Liver (tissue), 8 donors: ENCODE measurements at regions not wholly inside any gene's neighbourhood (a gene's known extent, or its start where the extent isn't known, plus 50 kb on each side); places are given as distances from the start of the nearest gene placed in this dataset.

Experiments used
- DNase-seq: peaks from one replicate; pipeline ENCODE4 v3.0.0-alpha.2; 2017; ENCODE audit warnings: low spot score
- H3K27ac ChIP-seq, 2 donors: one replicate each; pipeline ENCODE4 v1.7.0; 2013; ENCODE audit warnings: inconsistent platforms in 2 of 2, low read length in 2 of 2, control low read depth in 1 of 2, low read depth in 1 of 2, mild to moderate bottlenecking in 1 of 2
- H3K27me3 ChIP-seq, 4 donors: one replicate each; pipeline versions ENCODE4 v1.6.1 to v1.7.0; 2013; ENCODE audit warnings: low read length in 3 of 4, inconsistent platforms in 1 of 4, mild to moderate bottlenecking in 1 of 4, moderate library complexity in 1 of 4; ENCODE audit not compliant: control insufficient read depth in 4 of 4, insufficient read depth in 4 of 4
- H3K36me3 ChIP-seq, 4 donors: one replicate each; pipeline versions ENCODE4 v1.6.1 to v1.7.0; 2013; ENCODE audit warnings: low read length in 3 of 4, mild to moderate bottlenecking in 3 of 4, low read depth in 1 of 4, moderate library complexity in 1 of 4; ENCODE audit not compliant: control insufficient read depth in 4 of 4, insufficient read depth in 3 of 4
- H3K4me1 ChIP-seq, 4 donors: one replicate each; pipeline versions ENCODE4 v1.6.1 to v1.7.0; 2013; ENCODE audit warnings: low read length in 3 of 4, mild to moderate bottlenecking in 3 of 4, moderate library complexity in 1 of 4; ENCODE audit not compliant: control insufficient read depth in 4 of 4, insufficient read depth in 4 of 4
- H3K4me3 ChIP-seq, 3 donors: one replicate each; pipeline versions ENCODE4 v1.6.1 to v1.7.0; 2013; ENCODE audit warnings: low read length in 3 of 3, control low read depth in 1 of 3, low read depth in 1 of 3, mild to moderate bottlenecking in 1 of 3
- H3K9ac ChIP-seq, 2 donors: one replicate each; pipeline ENCODE4 v1.7.0; 2013; ENCODE audit warnings: low read length in 2 of 2, mild to moderate bottlenecking in 2 of 2, moderate library complexity in 2 of 2, control low read depth in 1 of 2, low read depth in 1 of 2
- H3K9me3 ChIP-seq, 4 donors: one replicate each; pipeline versions ENCODE4 v1.6.1 to v1.7.0; 2013; ENCODE audit warnings: low read length in 3 of 4; ENCODE audit not compliant: control insufficient read depth in 4 of 4
- ATF3 ChIP-seq: IDR thresholded peaks from 2 replicates; pipeline ENCODE4 v1.6.1; 2016; ENCODE audit warnings: antibody characterized with exemption
- CTCF ChIP-seq: fragments of 150-350 bp; IDR thresholded peaks from 2 replicates; pipeline ENCODE4 v1.5.1; 2017; ENCODE audit warnings: improper control_type of control experiment, low read depth, low read length; ENCODE audit not compliant: missing input control
- EGR1 ChIP-seq, 2 donors: IDR thresholded peaks; 2 replicates each; pipeline ENCODE4 v1.6.1; 2016 to 2018; ENCODE audit warnings: antibody characterized with exemption in 2 of 2, low read depth in 2 of 2
- FOXA1 ChIP-seq: IDR thresholded peaks from 2 replicates; pipeline ENCODE4 v1.6.1; 2016; ENCODE audit warnings: antibody characterized with exemption
- FOXA2 ChIP-seq: IDR thresholded peaks from 2 replicates; pipeline ENCODE4 v1.6.1; 2016; ENCODE audit warnings: antibody characterized with exemption
- GABPA ChIP-seq, 2 donors: IDR thresholded peaks in 1 of 2; conservative IDR thresholded peaks in 1 of 2; 2 replicates each; pipeline ENCODE4 v1.6.1; 2016; ENCODE audit warnings: antibody characterized with exemption in 2 of 2, mild to moderate bottlenecking in 1 of 2, moderate library complexity in 1 of 2
- HNF4A ChIP-seq, 2 donors: conservative IDR thresholded peaks; 2 replicates each; pipeline ENCODE4 v1.6.1; 2016; ENCODE audit warnings: antibody characterized with exemption in 2 of 2, mild to moderate bottlenecking in 2 of 2
- HNF4G ChIP-seq: IDR thresholded peaks from 2 replicates; pipeline ENCODE4 v1.6.1; 2016; ENCODE audit warnings: antibody characterized with exemption
- JUND ChIP-seq, 2 donors: IDR thresholded peaks; 2 replicates each; pipeline ENCODE4 v1.6.1; 2016; ENCODE audit warnings: antibody characterized with exemption in 2 of 2
- MAX ChIP-seq: IDR thresholded peaks from 2 replicates; pipeline ENCODE4 v1.6.1; 2016; ENCODE audit warnings: antibody characterized with exemption
- NR2F2 ChIP-seq: IDR thresholded peaks from 2 replicates; pipeline ENCODE4 v1.6.1; 2016; ENCODE audit warnings: antibody characterized with exemption
- RAD21 ChIP-seq, 2 donors: IDR thresholded peaks; 2 replicates each; pipeline ENCODE4 v1.6.1; 2016; ENCODE audit warnings: antibody characterized with exemption in 2 of 2, mild to moderate bottlenecking in 2 of 2
- REST ChIP-seq: IDR thresholded peaks from 2 replicates; pipeline ENCODE4 v1.6.1; 2016; ENCODE audit warnings: antibody characterized with exemption, mild to moderate bottlenecking
- RXRA ChIP-seq, 2 donors: IDR thresholded peaks; 2 replicates each; pipeline ENCODE4 v1.6.1; 2017 to 2018; ENCODE audit warnings: antibody characterized with exemption in 2 of 2, mild to moderate bottlenecking in 1 of 2
- SP1 ChIP-seq: IDR thresholded peaks from 2 replicates; pipeline ENCODE4 v1.6.1; 2018; ENCODE audit warnings: antibody characterized with exemption, mild to moderate bottlenecking
- TAF1 ChIP-seq: conservative IDR thresholded peaks from 2 replicates; pipeline ENCODE4 v1.6.1; 2016; ENCODE audit warnings: antibody characterized with exemption, mild to moderate bottlenecking
- YY1 ChIP-seq: IDR thresholded peaks from 2 replicates; pipeline ENCODE4 v1.6.1; 2016; ENCODE audit warnings: antibody characterized with exemption, mild to moderate bottlenecking
- ZBTB33 ChIP-seq: IDR thresholded peaks from 2 replicates; pipeline ENCODE4 v1.6.1; 2016; ENCODE audit warnings: antibody characterized with exemption
- WGBS: extraction: QIAGEN DNeasy Blood & Tissue Kit; methylation state at CpG from one replicate; pipeline ENCODE4 v1.1.7; 2013; 5-methylcytosine and 5-hydroxymethylcytosine counted together
- donor health status: healthy.
- donor health status: healthy.
- donor health status: healthy.
- donor health status: healthy.
- donor health status: healthy.

- Histone ChIP-seq H3K9me3 (no peaks in the 10 kb centered on the region), H3K4me3 (no peak overlapping the region), H3K27me3 (peaks cover 0 to 2% (median 0%) of the 10 kb centered on the region in 4 donors), H3K36me3 (no peaks in the 10 kb centered on the region), H3K4me1 (no peaks in the 10 kb centered on the region), H3K9ac (no peak overlapping the region), H3K27ac (no peak overlapping the region)
- no peak for TF ChIP-seq RAD21 (IDR thresholded peaks at IDR 0.05)
- DNase-seq, result no peak
- 79% methylated on average over 3 of the region's 3 CpGs for WGBS
Observed at GRCh38 chr3:118267588-118267987, 767.1 kb downstream of the IGSF11 start.

- Histone ChIP-seq H3K27me3 (no peaks in the 10 kb centered on the region), H3K36me3 (no peaks in the 10 kb centered on the region), H3K4me1 (no peaks in the 10 kb centered on the region), H3K27ac (no peak overlapping the region), H3K4me3 (no peak overlapping the region), H3K9ac (no peak overlapping the region), H3K9me3 (no peaks in the 10 kb centered on the region)
- 91% methylated on average over 38 of the region's 38 CpGs for WGBS
- TF ChIP-seq EGR1 (IDR thresholded peaks at IDR 0.05; ENCODE audit: low read depth in 2 of 2), result no peak
- no peak for TF ChIP-seq GABPA (IDR thresholded peaks at IDR 0.05 in 1 of 2, conservative IDR thresholded peaks at IDR 0.05 in 1 of 2)
- no peak for TF ChIP-seq RXRA (IDR thresholded peaks at IDR 0.05)
- no peak for TF ChIP-seq YY1
- TF ChIP-seq JUND (IDR thresholded peaks at IDR 0.05), result no peak
- no peak for DNase-seq
Observed at GRCh38 chr3:118269537-118270125, 765.0 kb downstream of the IGSF11 start.

GRCh38 chr3:118272991-118273390 is 761.7 kb downstream of the IGSF11 start:
- H3K9ac ChIP-seq, result no peak overlapping the region
- H3K4me1 ChIP-seq, result no peaks in the 10 kb centered on the region
- H3K9me3 ChIP-seq, result peaks cover 0 to 1% (median 0%) of the 10 kb centered on the region in 4 donors
- TF ChIP-seq CTCF, result no peak
- no peak for TF ChIP-seq ATF3
- TF ChIP-seq FOXA1, result no peak
- no peak for TF ChIP-seq GABPA (IDR thresholded peaks at IDR 0.05 in 1 of 2, conservative IDR thresholded peaks at IDR 0.05 in 1 of 2)
- TF ChIP-seq TAF1, result no peak
- TF ChIP-seq RXRA (IDR thresholded peaks at IDR 0.05), result no peak
- no peak for TF ChIP-seq HNF4A (conservative IDR thresholded peaks at IDR 0.05)
- TF ChIP-seq EGR1 (IDR thresholded peaks at IDR 0.05; ENCODE audit: low read depth in 2 of 2), result no peak
- no peak for TF ChIP-seq RAD21 (IDR thresholded peaks at IDR 0.05)
- no peak for TF ChIP-seq REST
- TF ChIP-seq NR2F2, result no peak
- TF ChIP-seq YY1, result no peak
- TF ChIP-seq ZBTB33, result no peak
- TF ChIP-seq JUND (IDR thresholded peaks at IDR 0.05), result no peak
- no peak for TF ChIP-seq SP1
- no peak for TF ChIP-seq FOXA2
- TF ChIP-seq HNF4G, result no peak
- TF ChIP-seq MAX, result no peak
- no peak for DNase-seq
- 80% methylated on average over 2 of the region's 2 CpGs for WGBS
- H3K4me3 ChIP-seq, result no peak overlapping the region
- H3K27ac ChIP-seq, result no peak overlapping the region
- H3K27me3 ChIP-seq, result no peaks in the 10 kb centered on the region
- H3K36me3 ChIP-seq, result no peaks in the 10 kb centered on the region
